Adrenal gland (tissue), 5 donors: ENCODE measurements at regions not wholly inside any gene's neighbourhood (a gene's known extent, or its start where the extent isn't known, plus 50 kb on each side); places are given as distances from the start of the nearest gene placed in this dataset.

Experiments used
- CTCF ChIP-seq, 6 experiments: fragments of 450-650 bp in 4 of 6; fragments of 200-600 bp in 2 of 6; sonication (generic) in 1 of 6; IDR thresholded peaks; 1 replicate in 5 of 6; 2 replicates in 1 of 6; pipeline versions ENCODE4 v1.5.1 to v1.8.0; 2016 to 2021; ENCODE audit warnings: antibody characterized with exemption in 6 of 6, mild to moderate bottlenecking in 2 of 6, moderate library complexity in 1 of 6
- POLR2A ChIP-seq, 2 donors: fragments of 450-650 bp; IDR thresholded peaks; one replicate each; pipeline ENCODE4 v1.6.1; 2017; ENCODE audit warnings: antibody characterized with exemption in 2 of 2, mild to moderate bottlenecking in 2 of 2, moderate library complexity in 1 of 2
- donor health status: DM: no; HTN: no; CAD: no.

DNA sequence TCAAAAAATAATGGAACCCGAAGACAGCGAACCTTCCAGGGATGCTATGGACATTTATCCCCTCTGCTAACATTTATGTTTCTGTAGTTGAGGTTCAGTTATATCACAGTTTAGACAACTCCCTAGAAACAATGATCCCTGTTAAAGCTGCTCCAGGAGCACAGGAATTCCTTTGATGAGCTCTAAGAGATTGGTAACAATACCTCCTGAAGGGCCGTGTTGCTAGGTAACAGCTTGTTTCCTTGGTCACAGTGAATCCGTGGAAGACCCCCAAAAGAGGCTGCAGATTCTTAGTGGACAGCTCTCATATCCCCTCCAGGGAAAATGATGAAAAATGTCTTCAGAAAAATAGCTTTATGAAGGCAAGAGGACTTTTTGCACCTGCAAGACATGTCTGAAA is 160.2 kb downstream of the SERPINI1 start:
- TF ChIP-seq CTCF (IDR thresholded peaks at IDR 0.05) = no peak
- TF ChIP-seq POLR2A (IDR thresholded peaks at IDR 0.05) = no peak
